Karpas-422 (cell line): ENCODE measurements at regions not wholly inside any gene's neighbourhood (a gene's known extent, or its start where the extent isn't known, plus 50 kb on each side); places are given as distances from the start of the nearest gene placed in this dataset.
"Not testable (repeated sequence)": the region's sequence is repeated elsewhere in the genome, so short reads cannot be mapped to it uniquely, and the experiment has no call there.

Experiments
- DNase-seq: peaks from one replicate; pipeline ENCODE4 v3.0.0-alpha.2; 2015
- H2AFZ ChIP-seq: fragments of 200-600 bp; sonication (generic); 2 replicates; pipeline ENCODE4 v1.6.1; 2014; ENCODE audit warnings: antibody characterized with exemption, low read length, mixed read lengths
- H3K27ac ChIP-seq: fragments of 200-600 bp; sonication (generic); 2 replicates; pipeline ENCODE4 v1.5.1; 2014; ENCODE audit warnings: mild to moderate bottlenecking, low read length, moderate library complexity
- H3K27me3 ChIP-seq: fragments of 200-600 bp; sonication (generic); 2 replicates; pipeline ENCODE4 v1.6.1; 2014; ENCODE audit warnings: low read length, mixed read lengths
- H3K36me3 ChIP-seq: fragments of 200-600 bp; sonication (generic); 2 replicates; pipeline ENCODE4 v1.6.1; 2014; ENCODE audit warnings: low read length, mixed read lengths; ENCODE audit not compliant: insufficient read depth
- H3K4me1 ChIP-seq: fragments of 200-600 bp; sonication (generic); 2 replicates; pipeline ENCODE4 v1.6.1; 2014; ENCODE audit warnings: mild to moderate bottlenecking, low read length, mixed read lengths
- H3K4me2 ChIP-seq: fragments of 200-600 bp; sonication (generic); 2 replicates; pipeline ENCODE4 v1.6.1; 2014; ENCODE audit warnings: low read length, low read depth, mild to moderate bottlenecking; ENCODE audit not compliant: poor library complexity, severe bottlenecking
- H3K4me3 ChIP-seq: fragments of 200-600 bp; sonication (generic); 2 replicates; pipeline ENCODE4 v1.5.1; 2014; ENCODE audit warnings: mild to moderate bottlenecking, antibody characterized with exemption, low read length, mixed read lengths
- H3K79me2 ChIP-seq: fragments of 200-600 bp; sonication (generic); 2 replicates; pipeline ENCODE4 v1.6.1; 2014; ENCODE audit warnings: mild to moderate bottlenecking, low read length, mixed read lengths
- H3K9ac ChIP-seq: fragments of 200-600 bp; sonication (generic); 2 replicates; pipeline ENCODE4 v1.6.0; 2014; ENCODE audit warnings: low read length
- H3K9me2 ChIP-seq: fragments of 200-600 bp; sonication (generic), shearing (Covaris generic); replicated peaks from 2 replicates; pipeline ENCODE4 v1.6.0; 2014; ENCODE audit warnings: mild to moderate bottlenecking, low read length, moderate library complexity; ENCODE audit not compliant: insufficient read depth
- H3K9me3 ChIP-seq: fragments of 300-700, 200-600 bp; sonication (generic); 2 replicates; pipeline ENCODE4 v1.6.1; 2014; ENCODE audit warnings: low read length, mixed read lengths
- H4K20me1 ChIP-seq: fragments of 200-600 bp; sonication (generic); 2 replicates; pipeline ENCODE4 v1.6.1; 2014; ENCODE audit warnings: mild to moderate bottlenecking, antibody characterized with exemption, low read length, low read depth; ENCODE audit not compliant: insufficient read depth

- H4K20me1 ChIP-seq, H3K9me3 ChIP-seq, H3K36me3 ChIP-seq, H2AFZ ChIP-seq, H3K9ac ChIP-seq, H3K9me2 ChIP-seq, H3K4me1 ChIP-seq, H3K27ac ChIP-seq, H3K27me3 ChIP-seq, H3K79me2 ChIP-seq, H3K4me2 ChIP-seq, H3K4me3 ChIP-seq, DNase-seq: not testable (repeated sequence)
Observed at GRCh38 chrX:46080121-46080520, 465.1 kb downstream of the ZNF674 start.

DNA sequence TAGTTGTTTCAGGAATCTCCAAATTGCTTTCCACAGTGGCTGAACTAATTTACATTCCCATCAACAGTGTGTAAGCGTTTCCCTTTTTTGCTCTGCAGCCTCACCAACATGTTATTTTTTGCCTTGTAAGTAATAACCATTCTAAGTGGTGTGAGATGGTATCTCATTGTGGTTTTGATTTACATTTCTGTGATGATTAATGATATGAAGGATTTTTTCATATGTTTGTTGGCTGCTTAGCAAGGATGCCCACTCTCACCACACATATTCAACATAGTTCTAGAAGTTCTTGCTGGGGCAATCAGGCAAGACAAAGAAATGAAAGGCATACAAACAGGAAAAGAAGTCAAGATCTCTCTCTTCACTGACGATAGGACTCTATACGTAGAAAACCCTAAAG lies 472.4 kb downstream of the ZNF674 start:
- no peak overlapping the region for H2AFZ ChIP-seq
- H4K20me1 ChIP-seq, result no peaks in the 10 kb centered on the region
- H3K27ac ChIP-seq, result no peak overlapping the region
- H3K9me2 ChIP-seq, result no peaks in the 10 kb centered on the region
- H3K4me1 ChIP-seq, result no peaks in the 10 kb centered on the region
- H3K9me3 ChIP-seq, result peaks cover 6% of the 10 kb centered on the region; the same call in 1 of the 2 replicates
- no peaks in the 10 kb centered on the region for H3K27me3 ChIP-seq
- H3K36me3 ChIP-seq, result no peaks in the 10 kb centered on the region
- no peak for DNase-seq
- H3K4me3 ChIP-seq, result no peak overlapping the region
- no peak overlapping the region for H3K4me2 ChIP-seq
- H3K9ac ChIP-seq, result no peak overlapping the region
- H3K79me2 ChIP-seq, result no peaks in the 10 kb centered on the region

- Histone ChIP-seq H3K4me2 (no peak overlapping the region), H3K36me3 (no peaks in the 10 kb centered on the region), H3K27me3 (no peaks in the 10 kb centered on the region), H3K27ac (no peak overlapping the region), H3K4me1 (no peaks in the 10 kb centered on the region), H3K9me3 (peaks cover 6% of the 10 kb centered on the region; the same call in 1 of the 2 replicates), H3K9me2 (no peaks in the 10 kb centered on the region), H2AFZ (no peak overlapping the region), H3K9ac (no peak overlapping the region), H3K4me3 (no peak overlapping the region), H4K20me1 (no peaks in the 10 kb centered on the region), H3K79me2 (no peaks in the 10 kb centered on the region)
- no peak for DNase-seq
Observed at GRCh38 chrX:46072372-46072771, 472.8 kb downstream of the ZNF674 start.

DNA sequence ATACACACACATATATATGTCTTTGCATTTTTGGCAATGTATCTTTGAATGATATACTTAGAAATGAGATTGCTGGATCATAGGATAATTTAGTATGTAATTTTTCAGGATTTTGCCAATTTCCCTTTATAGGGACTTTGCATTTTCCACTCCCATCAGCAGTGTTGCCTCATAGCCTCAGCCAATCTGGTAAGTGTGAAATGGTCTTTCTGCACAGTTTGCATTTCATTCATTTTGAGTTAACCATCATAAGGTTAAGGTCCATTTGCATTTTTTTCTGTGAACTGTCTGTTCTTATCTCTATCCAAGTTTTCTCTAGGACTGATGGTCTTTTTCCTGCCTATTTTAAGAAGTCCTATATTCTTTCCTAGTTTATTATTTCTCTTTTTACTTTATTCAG lies 474.8 kb downstream of the ZNF674 start:
- Histone ChIP-seq H3K4me3 (no peak overlapping the region), H3K4me2 (no peak overlapping the region), H3K9ac (no peak overlapping the region), H3K36me3 (no peaks in the 10 kb centered on the region), H3K9me3 (peaks cover 6% of the 10 kb centered on the region; the same call in 1 of the 2 replicates), H2AFZ (no peak overlapping the region), H3K27ac (no peak overlapping the region), H3K27me3 (no peaks in the 10 kb centered on the region), H3K9me2 (no peaks in the 10 kb centered on the region), H3K4me1 (no peaks in the 10 kb centered on the region), H4K20me1 (no peaks in the 10 kb centered on the region), H3K79me2 (no peaks in the 10 kb centered on the region)
- DNase-seq, result no peak

DNA sequence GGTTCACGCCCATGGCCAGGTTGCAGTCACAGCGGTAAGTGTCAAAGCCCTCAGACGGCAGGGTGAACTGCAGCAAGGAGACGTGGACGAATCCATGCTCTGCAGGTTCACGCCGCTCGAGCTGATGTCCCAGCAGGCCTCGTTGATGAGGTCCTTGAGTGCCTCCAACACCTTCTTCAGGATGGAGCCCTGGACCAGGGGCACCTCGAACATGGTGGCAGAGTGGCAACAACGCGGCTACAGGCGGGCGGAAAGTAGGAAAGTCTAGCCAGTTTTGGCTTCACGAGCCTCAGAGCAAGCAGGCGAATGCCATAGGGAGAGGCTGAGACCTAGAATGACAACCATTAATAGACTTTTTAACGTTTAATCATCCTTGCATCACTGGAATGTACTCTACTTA lies 485.9 kb downstream of the ZNF674 start:
- no peaks in the 10 kb centered on the region for H3K36me3 ChIP-seq
- DNase-seq, result no peak
- no peaks in the 10 kb centered on the region for H3K4me1 ChIP-seq
- H3K9me2 ChIP-seq, result no peaks in the 10 kb centered on the region
- H3K4me3 ChIP-seq, result no peak overlapping the region
- no peaks in the 10 kb centered on the region for H4K20me1 ChIP-seq
- no peak overlapping the region for H3K9ac ChIP-seq
- H3K4me2 ChIP-seq, result no peak overlapping the region
- H3K9me3 ChIP-seq, result no peaks in the 10 kb centered on the region
- no peak overlapping the region for H3K27ac ChIP-seq
- H2AFZ ChIP-seq, result no peak overlapping the region
- H3K79me2 ChIP-seq, result no peaks in the 10 kb centered on the region
- no peaks in the 10 kb centered on the region for H3K27me3 ChIP-seq

DNA sequence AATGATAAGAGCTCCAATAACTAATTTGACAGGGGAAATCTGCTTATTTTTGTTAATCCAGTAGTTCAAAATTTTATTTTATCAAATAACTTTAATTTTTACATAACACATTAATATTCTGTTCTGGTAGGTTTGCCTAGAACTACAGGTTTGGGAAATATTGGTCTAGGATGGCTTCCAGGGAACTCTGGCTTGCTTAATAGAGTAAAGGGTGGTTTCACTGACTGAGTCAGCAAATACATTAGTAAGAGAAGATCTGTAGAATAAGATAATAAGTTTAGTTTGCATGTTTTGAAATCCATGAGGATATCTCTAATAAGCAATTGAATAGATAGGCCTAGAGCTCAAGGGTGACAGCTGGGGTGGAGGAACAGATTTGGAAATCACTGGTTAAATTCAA lies 500.7 kb downstream of the ZNF674 start:
- H3K9me3 ChIP-seq, result peaks cover 6% of the 10 kb centered on the region; the same call in 1 of the 2 replicates
- H3K4me3 ChIP-seq, result no peak overlapping the region
- H2AFZ ChIP-seq, result no peak overlapping the region

GRCh38 chrX:46040001-46040400 lies 505.2 kb downstream of the ZNF674 start:
- Histone ChIP-seq H3K4me3 (no peak overlapping the region), H3K79me2 (no peaks in the 10 kb centered on the region), H3K36me3 (no peaks in the 10 kb centered on the region), H2AFZ (no peak overlapping the region), H3K9me2 (0 out of 2 replicates have a peak, but pooled peaks cover 3% of the 10 kb centered on the region), H3K9me3 (no peaks in the 10 kb centered on the region; the same call in 1 of the 2 replicates), H3K9ac (no peak overlapping the region), H3K4me2 (no peak overlapping the region), H3K27me3 (no peaks in the 10 kb centered on the region), H3K27ac (no peak overlapping the region), H3K4me1 (no peaks in the 10 kb centered on the region), H4K20me1 (no peaks in the 10 kb centered on the region)
- no peak for DNase-seq

More for the DNA sequence above, 500.7 kb downstream of the ZNF674 start:
- H3K36me3 ChIP-seq, result no peaks in the 10 kb centered on the region
- no peak overlapping the region for H3K9ac ChIP-seq
- no peak overlapping the region for H3K4me2 ChIP-seq
- 0 out of 2 replicates have a peak, but pooled peaks cover 3% of the 10 kb centered on the region for H3K9me2 ChIP-seq
- no peaks in the 10 kb centered on the region for H4K20me1 ChIP-seq
- DNase-seq, result no peak
- H3K79me2 ChIP-seq, result no peaks in the 10 kb centered on the region
- H3K27ac ChIP-seq, result no peak overlapping the region
- H3K27me3 ChIP-seq, result no peaks in the 10 kb centered on the region
- H3K4me1 ChIP-seq, result no peaks in the 10 kb centered on the region

DNA sequence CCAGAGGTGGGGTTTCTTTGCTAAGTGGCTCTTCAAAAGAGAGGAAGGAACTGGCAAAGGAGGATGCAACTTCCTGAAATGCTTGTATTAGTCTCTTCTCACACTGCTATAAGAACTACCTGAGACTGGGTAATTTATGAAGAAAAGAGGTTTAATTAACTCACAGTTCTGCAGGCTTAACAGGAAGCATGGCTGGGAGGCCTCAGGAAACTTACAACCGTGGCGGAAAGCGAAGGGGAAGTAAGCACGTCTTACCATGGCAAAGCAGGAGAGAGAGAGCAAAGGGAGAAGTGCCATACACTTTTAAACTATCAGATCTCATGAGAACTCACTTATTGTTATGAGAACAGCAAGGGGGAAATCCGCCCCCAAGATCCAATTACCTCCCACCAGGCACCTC lies 505.7 kb downstream of the ZNF674 start:
- H3K9me2 ChIP-seq, result 0 out of 2 replicates have a peak, but pooled peaks cover 2% of the 10 kb centered on the region
- H3K4me2 ChIP-seq, result no peak overlapping the region
- no peak overlapping the region for H3K9ac ChIP-seq
- no peaks in the 10 kb centered on the region for H3K79me2 ChIP-seq
- no peak overlapping the region for H2AFZ ChIP-seq
- H4K20me1 ChIP-seq, result no peaks in the 10 kb centered on the region
- no peak for DNase-seq
- no peaks in the 10 kb centered on the region for H3K4me1 ChIP-seq
- H3K27me3 ChIP-seq, result no peaks in the 10 kb centered on the region
- H3K36me3 ChIP-seq, result no peaks in the 10 kb centered on the region
- H3K27ac ChIP-seq, result no peak overlapping the region
- peaks cover 4% of the 10 kb centered on the region; the same call in 1 of the 2 replicates for H3K9me3 ChIP-seq
- H3K4me3 ChIP-seq, result no peak overlapping the region

GRCh38 chrX:46036508-46036907 lies 508.7 kb downstream of the ZNF674 start:
- no peak for DNase-seq
- no peaks in the 10 kb centered on the region for H3K9me2 ChIP-seq
- no peaks in the 10 kb centered on the region for H3K79me2 ChIP-seq
- H3K4me3 ChIP-seq, result no peak overlapping the region
- H3K27ac ChIP-seq, result no peak overlapping the region
- no peak overlapping the region for H2AFZ ChIP-seq
- no peak overlapping the region for H3K4me2 ChIP-seq
- no peaks in the 10 kb centered on the region for H3K4me1 ChIP-seq
- peaks cover 5% of the 10 kb centered on the region; the same call in 1 of the 2 replicates for H3K9me3 ChIP-seq
- no peak overlapping the region for H3K9ac ChIP-seq
- H3K27me3 ChIP-seq, result no peaks in the 10 kb centered on the region
- no peaks in the 10 kb centered on the region for H3K36me3 ChIP-seq
- no peaks in the 10 kb centered on the region for H4K20me1 ChIP-seq
